CD4-positive, alpha-beta T cell treated with Interleukin-12 subunit alpha and Interleukin-12 subunit beta, for 1 hour (primary cell): ENCODE measurements at regions not wholly inside any gene's neighbourhood (a gene's known extent, or its start where the extent isn't known, plus 50 kb on each side); places are given as distances from the start of the nearest gene placed in this dataset.
"Not testable (repeated sequence)": the region's sequence is repeated elsewhere in the genome, so short reads cannot be mapped to it uniquely, and the experiment has no call there.

Experiments
- DNase-seq: peaks from one replicate; pipeline ENCODE4 v3.0.0-alpha.2; 2020

DNA sequence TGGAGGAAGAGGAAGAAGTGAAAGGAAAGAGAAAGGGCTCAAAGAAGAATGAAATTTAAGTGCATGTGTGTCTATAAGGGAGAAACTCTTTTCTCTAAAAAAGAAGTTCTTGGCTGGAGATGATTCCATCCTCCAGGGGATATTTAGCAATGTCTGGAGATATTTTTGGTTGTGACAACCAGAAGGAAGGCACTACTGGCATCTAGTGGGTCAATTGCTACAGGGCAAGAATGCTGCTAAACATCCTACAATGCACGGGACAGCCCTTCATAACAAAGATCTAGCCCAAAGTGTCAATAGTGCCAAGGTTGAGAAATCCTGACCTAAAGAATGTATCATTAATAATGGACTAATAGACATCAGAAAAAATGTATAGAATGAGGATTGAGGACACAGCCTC, 57.4 kb upstream of the ST3GAL6 start:
- no peak for DNase-seq

- not testable (repeated sequence) for DNase-seq
Measured at GRCh38 chr3:98708681-98709080, 54.5 kb upstream of the ST3GAL6 start.

DNA sequence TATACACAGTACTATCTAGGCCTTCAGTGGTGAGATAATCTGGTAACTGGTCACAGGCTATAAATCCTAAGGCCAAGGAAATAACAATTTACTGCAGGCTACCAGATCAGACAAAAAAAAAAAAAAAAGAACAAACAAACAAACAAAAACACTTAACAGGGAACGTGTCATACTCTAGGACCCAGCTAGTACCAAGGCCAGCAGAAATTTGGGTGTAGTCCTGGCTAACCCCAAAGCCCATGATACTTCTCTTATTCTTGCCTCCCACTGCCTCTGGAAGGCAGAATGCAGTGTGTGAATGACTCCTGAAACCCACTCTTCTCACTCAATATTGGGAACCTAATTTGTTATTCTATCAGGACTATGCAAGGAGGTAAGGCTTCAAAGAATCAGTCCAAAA, 53.7 kb upstream of the ST3GAL6 start:
- no peak for DNase-seq

GRCh38 chr3:98710067-98710659, 53.0 kb upstream of the ST3GAL6 start:
- DNase-seq: no peak

DNA sequence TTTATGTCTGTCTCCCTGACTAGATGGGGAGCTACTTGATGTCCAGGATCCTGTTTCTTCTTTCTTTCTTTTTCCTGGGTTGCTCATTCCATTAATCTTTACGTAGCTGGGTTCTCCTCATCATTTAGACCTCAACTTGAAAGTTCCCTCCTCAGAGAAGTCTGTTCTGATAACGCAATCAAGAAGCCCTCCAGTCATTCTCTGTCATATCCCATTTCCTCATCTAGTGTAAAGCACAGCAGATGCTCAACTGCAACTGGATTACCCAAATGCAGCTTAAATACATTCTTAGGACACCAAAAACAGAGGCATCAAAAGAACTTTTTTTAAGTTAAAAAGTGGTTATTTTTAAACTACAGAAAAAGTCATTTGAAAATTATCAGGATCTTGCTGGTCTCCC, 51.7 kb upstream of the ST3GAL6 start:
- DNase-seq: no peak

DNA sequence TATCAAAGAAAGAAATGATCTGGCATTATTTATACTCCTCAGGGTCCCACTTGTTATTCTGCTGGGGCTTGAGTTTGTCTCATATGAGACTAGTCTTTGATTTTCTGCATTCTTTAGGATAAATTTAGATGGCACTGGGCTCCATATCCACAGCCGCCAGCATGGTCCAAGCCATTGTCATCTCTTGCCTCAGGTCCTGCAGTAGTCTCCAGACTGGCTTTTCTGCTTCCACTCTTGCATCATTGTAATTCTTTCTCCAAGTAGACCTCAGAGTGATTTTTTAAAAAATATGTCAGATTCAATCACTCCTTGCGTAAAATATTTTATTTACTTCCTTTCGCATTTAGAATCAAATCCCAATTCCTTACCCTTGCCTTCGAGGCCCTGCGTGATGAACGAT, 50.4 kb upstream of the ST3GAL6 start:
- no peak for DNase-seq

DNA sequence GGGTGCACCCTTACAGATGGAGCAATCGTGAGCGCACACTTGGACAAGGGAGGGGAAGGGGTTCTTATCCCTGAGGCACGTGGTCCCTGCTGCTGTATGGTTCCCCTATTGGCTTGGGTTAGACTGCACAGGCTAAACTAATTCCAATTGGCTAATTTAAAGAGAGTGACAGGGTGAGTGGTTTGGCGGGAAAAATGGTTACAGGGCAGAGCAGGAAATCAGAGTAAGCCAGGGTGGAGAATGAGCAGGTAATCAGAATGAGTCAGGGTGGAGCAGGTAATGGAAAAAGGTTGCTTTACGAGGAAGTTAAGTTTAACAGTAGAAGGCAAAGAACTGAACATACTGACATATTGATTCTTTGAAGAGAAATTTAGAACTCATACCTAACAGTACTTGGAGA, 49.8 kb upstream of the ST3GAL6 start:
- not testable (repeated sequence) for DNase-seq
